HCT116 (cell line): ENCODE measurements at regions not wholly inside any gene's neighbourhood (a gene's known extent, or its start where the extent isn't known, plus 50 kb on each side); places are given as distances from the start of the nearest gene placed in this dataset.

Experiments used
- CBX3 ChIP-seq: IDR thresholded peaks from 2 replicates; pipeline ENCODE4 v1.6.1; 2012; ENCODE audit warnings: low read depth
- CEBPB ChIP-seq: IDR thresholded peaks from 2 replicates; pipeline ENCODE4 v1.6.1; 2012; ENCODE audit warnings: low read depth
- EGR1 ChIP-seq: IDR thresholded peaks from 2 replicates; pipeline ENCODE4 v1.6.1; 2012; ENCODE audit warnings: low read depth
- EZH2 ChIP-seq: fragments of 200-600 bp; sonication (generic); IDR thresholded peaks from 2 replicates; pipeline ENCODE4 v1.6.1; 2017; ENCODE audit warnings: antibody characterized with exemption, mixed run types
- EZH2phosphoT487 ChIP-seq: fragments of 200-600 bp; IDR thresholded peaks from 2 replicates; pipeline ENCODE4 v1.6.1; 2018; ENCODE audit warnings: antibody characterized with exemption, borderline replicate concordance
- FOSL1 ChIP-seq: IDR thresholded peaks from 2 replicates; pipeline ENCODE4 v1.6.1; 2012; ENCODE audit warnings: low read depth
- JUND ChIP-seq: IDR thresholded peaks from 2 replicates; pipeline ENCODE4 v1.6.1; 2012
- POLR2A ChIP-seq: IDR thresholded peaks from 2 replicates; pipeline ENCODE4 v1.7.0; 2011; ENCODE audit warnings: borderline replicate concordance; ENCODE audit not compliant: insufficient read depth, insufficient read length; ENCODE audit errors: extremely low read depth
- TF ChIP-seq, protein P1 (sequence below), 3 experiments: fragments of 200-600 bp in 1 of 3; sonication (generic) in 1 of 3; IDR thresholded peaks in 2 of 3; conservative IDR thresholded peaks in 1 of 3; 2 replicates each; pipeline ENCODE4 v1.5.1; 2012 to 2017; ENCODE audit warnings: low read depth in 2 of 3, low read length in 2 of 3, antibody characterized with exemption in 1 of 3, borderline replicate concordance in 1 of 3, control low read depth in 1 of 3, mild to moderate bottlenecking in 1 of 3, mixed read lengths in 1 of 3, mixed run types in 1 of 3, moderate library complexity in 1 of 3; ENCODE audit not compliant: insufficient read depth in 1 of 3

DNA sequence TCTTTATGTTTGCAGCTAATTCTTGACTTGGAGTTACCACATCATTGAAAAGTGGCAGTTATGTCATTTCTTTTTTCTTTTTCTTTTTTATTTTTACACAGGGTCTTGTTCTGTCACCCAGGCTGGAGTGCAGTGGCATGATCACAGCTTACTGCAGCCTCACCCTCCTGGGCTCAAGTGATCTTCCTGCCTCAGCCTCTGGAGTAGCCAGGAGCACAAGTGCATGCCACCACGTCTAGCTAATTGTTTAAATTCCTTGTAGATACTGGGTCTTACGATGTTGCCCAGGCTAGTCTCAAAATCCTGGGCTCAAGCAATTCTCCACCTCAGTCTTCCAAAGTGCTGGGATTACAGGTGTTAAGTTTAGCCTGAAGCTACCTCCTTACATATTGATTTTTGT lies 52.1 kb upstream of the KANK4 start:
- TF ChIP-seq JUND (no peak), POLR2A (no peak), CEBPB (no peak), CBX3 (no peak), EZH2 (no peak), EGR1 (no peak), EZH2phosphoT487 (no peak), FOSL1 (no peak)
- TF ChIP-seq, protein P1, sequence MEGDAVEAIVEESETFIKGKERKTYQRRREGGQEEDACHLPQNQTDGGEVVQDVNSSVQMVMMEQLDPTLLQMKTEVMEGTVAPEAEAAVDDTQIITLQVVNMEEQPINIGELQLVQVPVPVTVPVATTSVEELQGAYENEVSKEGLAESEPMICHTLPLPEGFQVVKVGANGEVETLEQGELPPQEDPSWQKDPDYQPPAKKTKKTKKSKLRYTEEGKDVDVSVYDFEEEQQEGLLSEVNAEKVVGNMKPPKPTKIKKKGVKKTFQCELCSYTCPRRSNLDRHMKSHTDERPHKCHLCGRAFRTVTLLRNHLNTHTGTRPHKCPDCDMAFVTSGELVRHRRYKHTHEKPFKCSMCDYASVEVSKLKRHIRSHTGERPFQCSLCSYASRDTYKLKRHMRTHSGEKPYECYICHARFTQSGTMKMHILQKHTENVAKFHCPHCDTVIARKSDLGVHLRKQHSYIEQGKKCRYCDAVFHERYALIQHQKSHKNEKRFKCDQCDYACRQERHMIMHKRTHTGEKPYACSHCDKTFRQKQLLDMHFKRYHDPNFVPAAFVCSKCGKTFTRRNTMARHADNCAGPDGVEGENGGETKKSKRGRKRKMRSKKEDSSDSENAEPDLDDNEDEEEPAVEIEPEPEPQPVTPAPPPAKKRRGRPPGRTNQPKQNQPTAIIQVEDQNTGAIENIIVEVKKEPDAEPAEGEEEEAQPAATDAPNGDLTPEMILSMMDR (IDR thresholded peaks at IDR 0.05 in 2 of 3, conservative IDR thresholded peaks at IDR 0.05 in 1 of 3; ENCODE audit: borderline replicate concordance in 1 of 3, insufficient read depth in 1 of 3, low read depth in 2 of 3, low read length in 2 of 3) = no peak
